B cell (primary cell): ENCODE measurements at regions not wholly inside any gene's neighbourhood (a gene's known extent, or its start where the extent isn't known, plus 50 kb on each side); places are given as distances from the start of the nearest gene placed in this dataset.

Experiments
- EZH2 ChIP-seq: IDR thresholded peaks from 2 replicates; pipeline ENCODE4 v1.6.1; 2012; ENCODE audit warnings: borderline replicate concordance, low read depth, mild to moderate bottlenecking, moderate library complexity, low read length; ENCODE audit not compliant: insufficient read depth, poor library complexity, severe bottlenecking
- TF ChIP-seq, protein P1 (sequence below): fragments of 200-600 bp; IDR thresholded peaks from one replicate; pipeline ENCODE4 v1.8.0; 2022; ENCODE audit warnings: antibody characterized with exemption, mild to moderate bottlenecking

DNA sequence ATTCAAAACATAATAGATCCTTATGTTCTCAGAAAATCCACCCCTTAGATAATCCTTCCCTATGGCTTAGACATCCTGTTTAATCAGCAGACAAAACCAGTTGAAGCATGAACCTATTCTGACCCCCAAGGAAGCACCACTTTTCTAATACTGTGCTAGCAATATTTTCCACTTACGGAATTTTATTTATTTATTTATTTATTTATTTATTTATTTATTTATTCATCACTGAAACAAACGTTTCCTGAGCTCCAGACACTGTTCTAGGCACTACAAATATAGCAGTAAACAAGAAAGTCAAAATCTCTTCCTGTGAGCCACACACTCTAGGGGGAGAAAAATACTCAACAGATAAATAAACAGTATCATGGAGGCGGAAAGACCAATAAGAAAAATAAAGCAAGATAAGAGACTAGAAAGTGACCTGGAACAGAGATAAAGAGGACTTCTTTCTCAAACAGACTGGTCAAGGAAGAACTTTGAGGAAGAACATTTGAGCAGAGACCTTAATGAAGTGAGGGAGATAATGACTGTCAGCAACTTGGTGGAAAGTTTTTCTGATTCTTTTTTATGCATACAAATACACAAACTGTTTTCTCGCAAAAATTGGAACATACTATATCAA, 145.5 kb upstream of the POGK start:
- TF ChIP-seq, protein P1, sequence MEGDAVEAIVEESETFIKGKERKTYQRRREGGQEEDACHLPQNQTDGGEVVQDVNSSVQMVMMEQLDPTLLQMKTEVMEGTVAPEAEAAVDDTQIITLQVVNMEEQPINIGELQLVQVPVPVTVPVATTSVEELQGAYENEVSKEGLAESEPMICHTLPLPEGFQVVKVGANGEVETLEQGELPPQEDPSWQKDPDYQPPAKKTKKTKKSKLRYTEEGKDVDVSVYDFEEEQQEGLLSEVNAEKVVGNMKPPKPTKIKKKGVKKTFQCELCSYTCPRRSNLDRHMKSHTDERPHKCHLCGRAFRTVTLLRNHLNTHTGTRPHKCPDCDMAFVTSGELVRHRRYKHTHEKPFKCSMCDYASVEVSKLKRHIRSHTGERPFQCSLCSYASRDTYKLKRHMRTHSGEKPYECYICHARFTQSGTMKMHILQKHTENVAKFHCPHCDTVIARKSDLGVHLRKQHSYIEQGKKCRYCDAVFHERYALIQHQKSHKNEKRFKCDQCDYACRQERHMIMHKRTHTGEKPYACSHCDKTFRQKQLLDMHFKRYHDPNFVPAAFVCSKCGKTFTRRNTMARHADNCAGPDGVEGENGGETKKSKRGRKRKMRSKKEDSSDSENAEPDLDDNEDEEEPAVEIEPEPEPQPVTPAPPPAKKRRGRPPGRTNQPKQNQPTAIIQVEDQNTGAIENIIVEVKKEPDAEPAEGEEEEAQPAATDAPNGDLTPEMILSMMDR = no peak
- no peak for TF ChIP-seq EZH2
